ENCODE measurements at regions not wholly inside any gene's neighbourhood (a gene's known extent, or its start where the extent isn't known, plus 50 kb on each side); places are given as distances from the start of the nearest gene placed in this dataset.
"Not testable (repeated sequence)": the region's sequence is repeated elsewhere in the genome, so short reads cannot be mapped to it uniquely, and the experiment has no call there.

DNA sequence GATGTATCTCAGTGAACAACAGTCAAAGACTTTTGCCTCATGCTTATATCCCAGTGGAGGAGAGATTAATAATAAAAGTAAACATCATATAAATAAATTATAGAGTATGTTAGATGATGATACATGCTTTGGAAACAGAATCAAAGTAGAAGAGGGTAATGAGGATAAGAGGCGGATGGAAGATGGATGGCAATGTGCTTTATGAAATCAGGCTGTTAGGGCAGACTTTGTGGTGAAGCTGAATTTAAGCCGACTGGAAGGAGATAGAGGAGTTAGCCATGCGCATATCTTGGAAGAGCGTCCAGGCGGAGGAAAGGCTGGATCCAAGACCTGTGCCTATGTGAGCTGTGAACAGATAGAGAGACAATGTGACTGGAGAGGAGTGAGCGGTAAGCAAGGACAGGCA is 74.9 kb upstream of the GUCY1A1 start:
- no peak for DNase-seq

- no peak for DNase-seq
Measured at GRCh38 chr4:155590796-155591585, 75.7 kb upstream of the GUCY1A1 start.

DNA sequence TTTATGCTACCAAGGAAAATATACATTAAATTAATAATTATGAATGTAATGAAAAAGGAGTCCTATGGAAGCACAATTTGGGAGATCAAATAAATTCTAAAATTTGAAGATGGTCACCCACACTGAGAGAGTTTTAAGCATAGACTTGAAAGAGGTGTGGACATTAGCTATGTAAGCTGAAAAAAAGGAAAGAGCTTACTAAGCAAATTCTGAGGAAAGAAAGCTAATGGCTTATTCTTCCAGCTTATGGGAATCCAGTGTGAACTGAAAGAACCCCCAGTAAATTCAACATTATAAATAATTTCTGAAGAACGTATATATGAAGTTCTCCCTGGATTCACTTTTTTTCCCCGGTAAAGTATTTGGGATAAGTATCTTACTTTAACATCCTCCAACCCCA is 78.2 kb upstream of the GUCY1A1 start:
- no peak for DNase-seq

DNA sequence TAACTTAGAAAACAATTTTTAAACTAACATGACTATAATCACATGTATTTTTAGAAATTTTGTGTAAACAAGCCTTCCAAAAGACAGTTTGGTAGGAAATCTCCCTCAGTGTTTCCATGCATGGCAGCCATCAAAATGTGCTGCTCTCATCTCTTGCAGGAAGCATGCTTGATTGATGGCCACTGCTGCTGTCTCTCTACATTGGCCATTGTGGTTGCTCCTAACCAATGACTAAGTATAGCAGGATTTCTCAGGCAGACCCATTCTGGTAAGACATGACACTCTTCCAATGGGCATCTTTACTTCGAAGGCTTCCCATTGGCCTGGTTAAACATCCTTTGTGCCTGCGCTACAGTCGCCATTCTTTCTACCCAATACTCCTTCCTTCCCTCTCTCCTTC is 78.9 kb upstream of the GUCY1A1 start:
- no peak for DNase-seq

DNA sequence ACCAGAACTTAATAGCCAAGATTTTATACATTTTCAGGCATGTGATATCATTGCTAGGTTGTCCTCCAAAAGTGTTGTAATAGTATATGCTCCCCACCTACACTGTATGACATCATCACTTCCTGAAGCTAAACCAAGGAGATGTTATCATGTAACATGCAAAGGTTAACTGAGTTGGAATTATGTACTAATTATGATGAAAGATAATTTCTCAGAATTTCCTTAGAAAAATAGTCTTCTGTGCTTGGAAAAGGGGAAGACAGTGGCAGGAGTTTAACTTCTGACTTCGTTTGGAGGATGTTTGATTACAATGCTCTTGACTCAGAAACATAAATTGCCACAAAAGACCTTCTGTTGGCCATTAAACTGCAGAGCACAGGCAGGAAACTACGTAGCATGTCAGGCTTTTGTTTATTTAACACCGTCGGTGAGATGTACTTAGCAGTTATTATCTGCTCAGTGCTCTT is 83.6 kb upstream of the GUCY1A1 start:
- DNase-seq: peak; percentile 37 to 69

DNA sequence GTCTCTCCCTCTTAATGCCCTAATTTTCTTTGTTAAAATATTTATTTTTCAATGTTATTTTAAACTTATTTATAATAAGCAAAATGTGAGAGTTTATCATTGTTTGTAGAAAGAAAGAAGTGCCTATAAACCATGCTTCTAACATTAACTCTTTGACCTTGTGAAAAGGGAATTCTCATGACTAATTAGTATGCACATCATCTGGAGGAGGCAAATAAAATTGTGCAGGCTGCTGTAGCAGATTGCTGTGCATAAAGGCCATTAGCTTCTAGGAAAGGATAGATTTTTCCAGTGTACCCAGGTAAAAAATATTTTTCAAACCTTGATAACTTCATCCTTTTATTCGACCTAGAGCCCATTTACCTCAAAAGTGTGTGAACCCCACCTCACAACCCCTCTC is 84.6 kb upstream of the GUCY1A1 start:
- no peak for DNase-seq

GRCh38 chr4:155578726-155579370 is 87.8 kb upstream of the GUCY1A1 start:
- DNase-seq: no peak

- no peak for DNase-seq
Measured at GRCh38 chr4:155578219-155578618, 88.4 kb upstream of the GUCY1A1 start.

GRCh38 chr4:155574329-155574728 is 92.3 kb upstream of the GUCY1A1 start:
- DNase-seq: not testable (repeated sequence)

- DNase-seq: no peak
Measured at GRCh38 chr4:155573126-155573525, 93.5 kb upstream of the GUCY1A1 start.

- no peak for DNase-seq
Measured at GRCh38 chr4:155572106-155572703, 94.4 kb upstream of the GUCY1A1 start.

GRCh38 chr4:155571184-155571944 is 95.3 kb upstream of the GUCY1A1 start:
- DNase-seq: no peak

DNA sequence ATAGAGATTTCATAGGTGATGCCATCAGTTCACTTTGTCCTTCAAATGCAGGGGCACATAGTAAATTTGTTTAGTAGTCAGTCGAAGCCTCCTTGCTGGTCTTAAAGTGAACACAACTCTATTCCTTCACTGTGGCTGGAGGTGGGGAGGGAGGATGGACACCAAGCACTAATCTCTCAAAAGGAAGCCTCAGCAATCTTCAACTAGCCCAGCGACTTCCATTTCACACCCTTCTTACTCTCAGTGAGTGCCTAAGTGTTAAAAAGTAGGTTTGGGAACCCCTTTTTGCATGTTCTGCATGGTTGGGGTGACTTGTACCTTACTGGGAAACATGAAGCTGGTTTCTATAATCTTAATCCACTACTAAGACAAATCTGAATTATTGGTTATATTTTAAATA is 96.0 kb upstream of the GUCY1A1 start:
- DNase-seq: no peak

GRCh38 chr4:155569960-155570515 is 96.6 kb upstream of the GUCY1A1 start:
- DNase-seq: no peak

DNA sequence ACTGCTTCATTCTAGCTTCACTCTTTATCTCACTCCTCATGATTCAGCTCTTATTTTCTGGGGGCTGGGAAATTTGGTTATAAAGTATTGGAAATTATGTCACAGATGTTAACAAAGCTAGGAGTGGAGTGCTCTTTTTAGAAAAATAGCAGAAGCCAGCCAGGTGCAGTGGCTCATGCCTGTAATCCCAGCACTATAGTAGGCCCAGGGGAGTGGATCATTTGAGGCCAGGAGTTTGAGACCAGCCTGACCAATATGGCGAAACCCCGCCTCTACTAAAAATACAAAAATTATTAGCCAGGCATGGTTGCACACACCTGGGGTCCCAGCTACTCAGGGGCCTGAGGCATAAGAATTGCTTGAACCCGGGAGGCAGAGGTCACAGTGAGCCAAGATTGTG is 97.2 kb upstream of the GUCY1A1 start:
- DNase-seq: no peak

DNA sequence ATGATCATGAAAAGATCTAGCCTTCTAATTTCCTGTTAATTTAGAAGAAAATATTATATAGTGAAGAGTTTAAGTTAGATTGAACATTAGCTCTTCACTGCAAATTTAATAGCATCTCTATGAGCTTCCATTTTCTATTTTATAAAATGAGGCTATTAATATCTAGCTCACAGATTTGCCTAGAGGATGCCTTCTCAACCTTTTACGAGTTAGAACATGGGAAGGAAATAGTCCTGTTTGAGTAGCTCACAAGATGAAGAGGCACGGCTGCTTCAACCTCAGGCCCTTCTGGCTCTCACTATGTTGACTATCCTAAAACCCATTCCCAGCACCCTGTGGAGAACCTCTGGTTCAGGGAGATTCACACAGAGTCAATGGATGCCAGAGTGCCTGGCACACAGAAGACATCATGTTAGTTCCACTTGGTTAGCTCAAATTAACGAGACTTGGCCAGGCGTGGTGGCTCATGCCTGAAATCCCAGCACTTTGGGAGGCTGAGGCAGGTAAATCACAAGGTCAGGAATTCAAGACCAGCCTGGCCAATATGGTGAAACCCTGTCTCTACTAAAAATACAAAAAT is 97.9 kb upstream of the GUCY1A1 start:
- no peak for DNase-seq

- no peak for DNase-seq
Measured at GRCh38 chr4:155566354-155566753, 100.3 kb upstream of the GUCY1A1 start.

DNA sequence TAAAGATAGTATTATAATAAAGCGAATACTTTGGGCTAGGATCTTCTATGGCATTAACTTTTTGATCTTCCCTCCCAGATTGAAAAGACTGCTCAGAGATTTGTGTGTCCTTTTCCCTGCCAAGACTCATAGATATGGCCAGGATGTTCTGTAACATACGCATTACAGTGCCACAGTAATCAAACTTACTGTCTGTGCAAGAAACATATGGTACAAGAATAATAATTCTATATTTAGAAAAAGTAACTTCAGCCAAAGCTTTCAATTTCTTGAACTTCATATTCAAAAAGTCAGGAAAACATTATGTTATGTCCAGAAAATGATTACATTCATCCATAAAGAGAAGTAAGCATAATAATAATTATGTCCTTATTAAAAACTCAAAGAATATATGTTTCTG is 100.9 kb upstream of the GUCY1A1 start:
- DNase-seq: no peak

DNA sequence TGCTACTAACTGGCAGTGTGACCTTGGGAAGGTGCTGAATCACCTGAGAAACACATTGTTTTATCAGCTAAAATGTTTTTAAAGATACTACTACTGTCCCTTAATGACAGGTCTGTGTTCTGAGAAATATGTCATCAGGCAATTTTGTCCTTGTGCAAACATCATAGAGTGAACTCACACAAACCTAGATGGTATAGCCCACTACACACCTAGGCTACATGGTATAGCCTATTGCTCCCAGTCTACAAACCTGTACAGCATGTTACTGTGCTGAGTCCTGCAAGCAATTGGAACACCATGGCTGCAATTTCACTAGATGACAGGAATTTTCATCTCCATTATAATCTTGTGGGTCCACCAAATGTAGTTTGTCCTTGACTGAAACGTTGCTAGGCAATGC is 101.3 kb upstream of the GUCY1A1 start:
- no peak for DNase-seq

GRCh38 chr4:155564880-155565279 is 101.8 kb upstream of the GUCY1A1 start:
- no peak for DNase-seq

GRCh38 chr4:155564086-155564485 is 102.6 kb upstream of the GUCY1A1 start:
- DNase-seq: no peak

DNA sequence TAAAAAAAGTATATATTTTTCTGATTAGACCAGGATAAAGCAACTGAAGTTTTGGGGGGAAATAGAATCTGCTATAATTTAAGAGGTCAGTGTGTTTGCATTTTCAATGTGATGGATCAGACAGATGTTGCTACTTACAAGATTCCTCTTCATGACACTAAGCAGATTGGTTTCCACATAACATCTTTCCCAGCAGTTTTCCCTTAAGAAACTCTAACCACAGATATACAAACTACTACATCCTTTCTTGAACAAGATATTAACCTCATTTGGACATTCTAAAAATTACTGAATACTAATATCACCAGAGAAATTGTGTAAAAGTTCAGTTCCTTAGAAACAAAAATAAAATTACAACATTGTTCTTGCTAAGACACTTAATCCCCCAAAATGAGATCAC is 106.7 kb upstream of the GUCY1A1 start:
- no peak for DNase-seq

- DNase-seq: no peak
Measured at GRCh38 chr4:155552180-155552579, 114.5 kb upstream of the GUCY1A1 start.

Data from SHP77 (cell line).